ENCODE measurements at regions not wholly inside any gene's neighbourhood (a gene's known extent, or its start where the extent isn't known, plus 50 kb on each side); places are given as distances from the start of the nearest gene placed in this dataset.

GRCh38 chr22:48438800-48439559 lies 1388.7 kb downstream of the BRD1 start:
- no peak overlapping the region for H3K27ac ChIP-seq (ENCODE audit: low read depth)
- H4K20me1 ChIP-seq (replicated peaks; ENCODE audit: insufficient read depth): no peaks in the 10 kb centered on the region
- ATAC-seq (no peak), DNase-seq (ENCODE audit: low spot score) (no peak)
- H3K36me3 ChIP-seq (ENCODE audit: insufficient read depth): no peaks in the 10 kb centered on the region; the same call in 1 of the 2 replicates
- TF ChIP-seq NANOG (IDR thresholded peaks at IDR 0.05; ENCODE audit: borderline replicate concordance) (no peak), JUNB (IDR thresholded peaks at IDR 0.05; ENCODE audit: unreplicated experiment) (no peak), ETS1 (IDR thresholded peaks at IDR 0.05) (no peak), CTCF (conservative IDR thresholded peaks at IDR 0.05; ENCODE audit: low read depth in 2 of 2) (no peak), ZNF331 (CRISPR knock-in tag; IDR thresholded peaks at IDR 0.05; ENCODE audit: low read depth) (no peak), CREB1 (CRISPR knock-in tag; IDR thresholded peaks at IDR 0.05; ENCODE audit: low read depth) (no peak), STAT1 (IDR thresholded peaks at IDR 0.05; ENCODE audit: unreplicated experiment) (no peak), POLR2AphosphoS5 (IDR thresholded peaks at IDR 0.05; ENCODE audit: low read depth) (no peak), ZNF462 (CRISPR knock-in tag; IDR thresholded peaks at IDR 0.05) (no peak), EZH2phosphoT487 (IDR thresholded peaks at IDR 0.05; ENCODE audit: unreplicated experiment) (no peak), EZH2 (IDR thresholded peaks at IDR 0.05; ENCODE audit: low read depth, unreplicated experiment) (no peak), ZNF114 (CRISPR knock-in tag; IDR thresholded peaks at IDR 0.05) (no peak)
- no peak overlapping the region for H2AFZ ChIP-seq
- H3K36me3 Mint-ChIP-seq (ENCODE audit: low read depth): no peaks in the 10 kb centered on the region
- no peak overlapping the region for H3K4me3 ChIP-seq
- no peaks in the 10 kb centered on the region for H3K9me2 ChIP-seq (ENCODE audit: insufficient read depth)
- no peaks in the 10 kb centered on the region for H3K4me1 Mint-ChIP-seq
- H3F3A ChIP-seq (replicated peaks; ENCODE audit: low read depth): no peaks in the 10 kb centered on the region
- no peak overlapping the region for H3K4me2 ChIP-seq
- no peaks in the 10 kb centered on the region for H3K27me3 ChIP-seq (ENCODE audit: insufficient read depth)
- H3K27ac Mint-ChIP-seq: no peak overlapping the region
- H3K27me3 Mint-ChIP-seq (ENCODE audit: insufficient read depth, low read depth, poor library complexity): no peaks in the 10 kb centered on the region
- no peak overlapping the region for H3K4me3 Mint-ChIP-seq
- H3K79me2 ChIP-seq (replicated peaks; ENCODE audit: insufficient read depth): no peaks in the 10 kb centered on the region
- H3K9me3 Mint-ChIP-seq: no peaks in the 10 kb centered on the region; the same call in 2 of the 3 replicates
- H3K4me1 ChIP-seq (ENCODE audit: insufficient read depth): no peaks in the 10 kb centered on the region

Data from GM23338 (cell line).